Stomach (tissue), 4 donors: ENCODE measurements at regions not wholly inside any gene's neighbourhood (a gene's known extent, or its start where the extent isn't known, plus 50 kb on each side); places are given as distances from the start of the nearest gene placed in this dataset.

ENCODE experiments used
- CTCF ChIP-seq, 7 experiments: fragments of 450-650 bp in 4 of 7; fragments of 200-600 bp in 3 of 7; sonication (generic) in 3 of 7; IDR thresholded peaks; one replicate each; pipeline ENCODE4 v1.5.1; 2016 to 2019; ENCODE audit warnings: antibody characterized with exemption in 7 of 7, control low read depth in 2 of 7, mild to moderate bottlenecking in 1 of 7
- EP300 ChIP-seq: sonication (generic); formaldehyde crosslinking; IDR thresholded peaks from one replicate; pipeline ENCODE4 v1.6.1; 2017; ENCODE audit warnings: antibody characterized with exemption
- POLR2A ChIP-seq, 4 donors: fragments of 450-650 bp; IDR thresholded peaks; one replicate each; pipeline ENCODE4 v1.6.1; 2016; ENCODE audit warnings: antibody characterized with exemption in 4 of 4, control low read depth in 2 of 4, mild to moderate bottlenecking in 1 of 4, moderate library complexity in 1 of 4
- POLR2AphosphoS5 ChIP-seq, 3 donors: sonication (generic); formaldehyde crosslinking; IDR thresholded peaks; one replicate each; pipeline ENCODE4 v1.6.1; 2016; ENCODE audit warnings: antibody characterized with exemption in 3 of 3

GRCh38 chr11:91396236-91397133, 828.1 kb upstream of the FAT3 start:
- TF ChIP-seq EP300, result no peak
- no peak for TF ChIP-seq CTCF (IDR thresholded peaks at IDR 0.05)
- no peak for TF ChIP-seq POLR2A (IDR thresholded peaks at IDR 0.05)
- TF ChIP-seq POLR2AphosphoS5 (IDR thresholded peaks at IDR 0.05), result no peak
